Karpas-422 (cell line): ENCODE measurements at regions not wholly inside any gene's neighbourhood (a gene's known extent, or its start where the extent isn't known, plus 50 kb on each side); places are given as distances from the start of the nearest gene placed in this dataset.
A peak's percentile ranks its signal among the peaks of the same experiment; 100 is the strongest.

Experiments
- DNase-seq: peaks from one replicate; pipeline ENCODE4 v3.0.0-alpha.2; 2015
- H2AFZ ChIP-seq: fragments of 200-600 bp; sonication (generic); 2 replicates; pipeline ENCODE4 v1.6.1; 2014; ENCODE audit warnings: antibody characterized with exemption, low read length, mixed read lengths
- H3K27ac ChIP-seq: fragments of 200-600 bp; sonication (generic); 2 replicates; pipeline ENCODE4 v1.5.1; 2014; ENCODE audit warnings: mild to moderate bottlenecking, low read length, moderate library complexity
- H3K27me3 ChIP-seq: fragments of 200-600 bp; sonication (generic); 2 replicates; pipeline ENCODE4 v1.6.1; 2014; ENCODE audit warnings: low read length, mixed read lengths
- H3K36me3 ChIP-seq: fragments of 200-600 bp; sonication (generic); 2 replicates; pipeline ENCODE4 v1.6.1; 2014; ENCODE audit warnings: low read length, mixed read lengths; ENCODE audit not compliant: insufficient read depth
- H3K4me1 ChIP-seq: fragments of 200-600 bp; sonication (generic); 2 replicates; pipeline ENCODE4 v1.6.1; 2014; ENCODE audit warnings: mild to moderate bottlenecking, low read length, mixed read lengths
- H3K4me2 ChIP-seq: fragments of 200-600 bp; sonication (generic); 2 replicates; pipeline ENCODE4 v1.6.1; 2014; ENCODE audit warnings: low read length, low read depth, mild to moderate bottlenecking; ENCODE audit not compliant: poor library complexity, severe bottlenecking
- H3K4me3 ChIP-seq: fragments of 200-600 bp; sonication (generic); 2 replicates; pipeline ENCODE4 v1.5.1; 2014; ENCODE audit warnings: mild to moderate bottlenecking, antibody characterized with exemption, low read length, mixed read lengths
- H3K79me2 ChIP-seq: fragments of 200-600 bp; sonication (generic); 2 replicates; pipeline ENCODE4 v1.6.1; 2014; ENCODE audit warnings: mild to moderate bottlenecking, low read length, mixed read lengths
- H3K9ac ChIP-seq: fragments of 200-600 bp; sonication (generic); 2 replicates; pipeline ENCODE4 v1.6.0; 2014; ENCODE audit warnings: low read length
- H3K9me2 ChIP-seq: fragments of 200-600 bp; sonication (generic), shearing (Covaris generic); replicated peaks from 2 replicates; pipeline ENCODE4 v1.6.0; 2014; ENCODE audit warnings: mild to moderate bottlenecking, low read length, moderate library complexity; ENCODE audit not compliant: insufficient read depth
- H3K9me3 ChIP-seq: fragments of 300-700, 200-600 bp; sonication (generic); 2 replicates; pipeline ENCODE4 v1.6.1; 2014; ENCODE audit warnings: low read length, mixed read lengths
- H4K20me1 ChIP-seq: fragments of 200-600 bp; sonication (generic); 2 replicates; pipeline ENCODE4 v1.6.1; 2014; ENCODE audit warnings: mild to moderate bottlenecking, antibody characterized with exemption, low read length, low read depth; ENCODE audit not compliant: insufficient read depth

DNA sequence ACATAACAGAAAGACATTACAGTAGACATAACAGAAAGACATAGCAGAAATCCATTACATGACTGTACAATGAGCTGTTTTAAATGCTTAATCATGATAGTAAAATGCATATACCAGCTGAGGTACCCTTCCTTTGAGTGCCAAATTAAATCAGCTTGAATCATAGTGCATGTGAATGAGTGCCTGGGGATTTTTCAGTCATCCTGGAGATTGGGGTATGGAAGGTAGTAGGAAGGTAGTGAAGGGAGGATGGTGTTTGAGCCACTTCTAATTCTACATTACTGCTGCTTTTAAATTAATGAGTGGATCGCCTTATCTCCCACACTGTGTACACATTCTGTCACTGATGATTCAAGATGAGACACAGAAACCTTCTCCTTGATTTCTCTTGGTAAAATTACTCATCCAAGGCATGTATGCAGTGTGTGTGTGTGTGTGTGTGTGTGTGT, 534.2 kb downstream of the LRFN5 start:
- no peaks in the 10 kb centered on the region for H3K27me3 ChIP-seq
- H3K9me2 ChIP-seq, result no peaks in the 10 kb centered on the region
- no peak overlapping the region for H3K4me2 ChIP-seq
- no peak overlapping the region for H3K4me3 ChIP-seq
- H2AFZ ChIP-seq, result peak overlapping the region; percentile 79
- peaks cover 4% of the 10 kb centered on the region; the same call in 1 of the 2 replicates for H3K9me3 ChIP-seq
- H3K4me1 ChIP-seq, result no peaks in the 10 kb centered on the region; the same call in 1 of the 2 replicates
- no peak for DNase-seq
- no peaks in the 10 kb centered on the region for H4K20me1 ChIP-seq
- no peak overlapping the region for H3K27ac ChIP-seq
- H3K9ac ChIP-seq, result no peak overlapping the region
- H3K36me3 ChIP-seq, result no peaks in the 10 kb centered on the region
- H3K79me2 ChIP-seq, result no peaks in the 10 kb centered on the region

GRCh38 chr14:42140001-42140400, 533.3 kb downstream of the LRFN5 start:
- Histone ChIP-seq H3K9me3 (peaks cover 3% of the 10 kb centered on the region; the same call in 1 of the 2 replicates), H3K4me1 (no peaks in the 10 kb centered on the region; the same call in 1 of the 2 replicates), H3K9me2 (no peaks in the 10 kb centered on the region), H3K79me2 (no peaks in the 10 kb centered on the region), H4K20me1 (no peaks in the 10 kb centered on the region), H3K27ac (no peak overlapping the region), H3K4me2 (no peak overlapping the region), H3K9ac (no peak overlapping the region), H3K27me3 (no peaks in the 10 kb centered on the region), H2AFZ (no peak overlapping the region), H3K4me3 (no peak overlapping the region), H3K36me3 (no peaks in the 10 kb centered on the region)
- no peak for DNase-seq

GRCh38 chr14:42138406-42138805, 531.7 kb downstream of the LRFN5 start:
- H3K36me3 ChIP-seq, result no peaks in the 10 kb centered on the region
- H3K27me3 ChIP-seq, result no peaks in the 10 kb centered on the region
- no peaks in the 10 kb centered on the region; the same call in 1 of the 2 replicates for H3K4me1 ChIP-seq
- H3K4me2 ChIP-seq, result no peak overlapping the region
- DNase-seq, result no peak
- H3K9ac ChIP-seq, result no peak overlapping the region
- H3K9me3 ChIP-seq, result no peaks in the 10 kb centered on the region
- no peaks in the 10 kb centered on the region for H4K20me1 ChIP-seq
- peak overlapping the region; percentile 82 for H2AFZ ChIP-seq
- no peak overlapping the region for H3K27ac ChIP-seq
- no peaks in the 10 kb centered on the region for H3K9me2 ChIP-seq
- no peaks in the 10 kb centered on the region for H3K79me2 ChIP-seq
- H3K4me3 ChIP-seq, result no peak overlapping the region

DNA sequence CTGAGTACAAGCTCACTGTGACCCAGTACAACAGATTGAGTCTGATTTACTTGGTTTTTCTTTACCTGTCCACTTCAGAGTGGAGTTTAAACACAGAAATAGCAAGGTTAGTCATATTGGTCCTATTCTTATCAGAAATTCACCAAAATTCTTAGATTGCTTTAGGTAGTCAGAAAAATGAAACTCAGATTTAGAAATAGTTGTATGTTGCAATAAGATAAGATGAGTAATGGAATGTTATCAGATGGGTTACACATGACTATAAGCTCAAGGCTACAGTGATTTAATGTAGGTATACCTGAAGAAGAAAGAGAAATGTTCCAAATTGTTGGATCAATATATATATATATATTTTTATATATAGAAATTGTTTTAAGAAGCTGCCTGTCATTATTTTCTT, 524.1 kb downstream of the LRFN5 start:
- Histone ChIP-seq H3K4me3 (no peak overlapping the region), H3K4me2 (no peak overlapping the region), H3K27me3 (no peaks in the 10 kb centered on the region), H2AFZ (peak overlapping the region; percentile 77), H3K9me3 (peaks cover 2% of the 10 kb centered on the region; the same call in 1 of the 2 replicates), H4K20me1 (no peaks in the 10 kb centered on the region), H3K27ac (no peak overlapping the region), H3K36me3 (no peaks in the 10 kb centered on the region), H3K4me1 (no peaks in the 10 kb centered on the region; the same call in 1 of the 2 replicates), H3K9me2 (no peaks in the 10 kb centered on the region), H3K9ac (no peak overlapping the region), H3K79me2 (no peaks in the 10 kb centered on the region)
- no peak for DNase-seq

- no peak overlapping the region for H3K9ac ChIP-seq
- DNase-seq, result no peak
- peaks cover 10% of the 10 kb centered on the region; the same call in 1 of the 2 replicates for H3K9me3 ChIP-seq
- H3K4me2 ChIP-seq, result no peak overlapping the region
- no peaks in the 10 kb centered on the region for H3K27me3 ChIP-seq
- no peaks in the 10 kb centered on the region for H4K20me1 ChIP-seq
- no peak overlapping the region for H3K27ac ChIP-seq
- H3K9me2 ChIP-seq, result no peaks in the 10 kb centered on the region
- H3K4me3 ChIP-seq, result no peak overlapping the region
- no peaks in the 10 kb centered on the region for H3K36me3 ChIP-seq
- H3K4me1 ChIP-seq, result no peaks in the 10 kb centered on the region
- no peaks in the 10 kb centered on the region for H3K79me2 ChIP-seq
- H2AFZ ChIP-seq, result peak overlapping the region; percentile 85
Measured at GRCh38 chr14:42123526-42123925, 516.9 kb downstream of the LRFN5 start.

DNA sequence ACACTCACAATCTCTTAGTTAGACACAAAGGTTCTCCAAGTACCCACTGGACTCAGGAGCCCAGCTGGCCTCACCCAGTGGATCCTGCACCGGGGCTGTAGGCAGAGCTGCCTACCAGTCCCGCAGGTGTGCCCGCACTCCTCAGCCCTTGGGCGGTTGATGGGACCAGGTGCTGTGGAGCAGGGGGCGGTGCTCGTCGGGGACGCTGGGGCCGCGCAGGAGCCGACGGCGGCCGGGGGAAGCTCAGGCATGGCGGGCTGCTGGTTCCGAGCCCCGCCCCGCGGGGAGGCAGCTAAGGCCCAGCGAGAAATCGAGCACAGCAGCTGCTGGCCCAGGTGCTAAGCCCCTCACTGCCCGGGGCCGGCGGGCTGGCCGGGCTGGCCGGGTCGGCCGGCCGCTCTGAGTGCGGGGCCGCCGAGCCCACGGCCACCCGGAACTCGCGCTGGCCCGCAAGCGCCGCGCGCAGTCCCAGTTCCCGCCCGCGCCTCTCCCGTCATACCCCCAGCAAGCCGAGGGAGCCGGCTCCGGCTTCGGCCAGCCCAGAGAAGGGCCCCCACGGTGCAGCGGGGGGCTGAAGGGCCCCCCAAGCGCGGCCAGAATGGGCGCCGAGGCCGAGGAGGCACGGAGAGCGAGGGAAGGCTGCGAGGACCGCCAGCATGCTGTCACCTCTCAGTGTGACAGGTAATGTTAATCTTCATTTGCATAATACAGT, 506.8 kb downstream of the LRFN5 start:
- no peaks in the 10 kb centered on the region for H3K4me1 ChIP-seq
- no peaks in the 10 kb centered on the region for H3K36me3 ChIP-seq
- peaks cover 14% of the 10 kb centered on the region for H3K9me3 ChIP-seq
- H3K27ac ChIP-seq, result no peak overlapping the region
- H3K79me2 ChIP-seq, result no peaks in the 10 kb centered on the region
- DNase-seq, result no peak
- no peak overlapping the region for H3K4me2 ChIP-seq
- H3K9me2 ChIP-seq, result no peaks in the 10 kb centered on the region
- no peak overlapping the region for H2AFZ ChIP-seq
- no peak overlapping the region for H3K9ac ChIP-seq
- H3K4me3 ChIP-seq, result no peak overlapping the region
- no peaks in the 10 kb centered on the region for H3K27me3 ChIP-seq
- H4K20me1 ChIP-seq, result no peaks in the 10 kb centered on the region

DNA sequence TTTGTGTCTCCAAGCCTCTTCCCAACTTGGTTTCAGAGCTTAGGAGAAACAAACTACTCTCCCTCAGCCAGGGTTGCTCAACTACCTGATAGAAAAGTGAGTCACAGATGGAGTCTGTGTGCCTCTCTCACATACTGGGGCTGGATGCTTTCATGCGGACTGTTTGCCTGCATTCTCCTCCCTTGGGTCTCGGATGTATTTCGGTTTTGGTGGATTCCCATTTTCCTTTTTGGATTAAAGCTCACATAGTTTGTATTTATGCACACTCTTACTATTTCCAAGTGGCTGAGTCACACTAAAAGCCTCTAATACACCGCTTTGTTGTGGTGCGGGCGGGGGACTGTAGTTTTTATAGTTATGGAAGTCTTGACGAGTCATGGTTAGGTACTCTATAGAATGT, 505.4 kb downstream of the LRFN5 start:
- Histone ChIP-seq H2AFZ (no peak overlapping the region), H3K9me3 (peaks cover 20% of the 10 kb centered on the region), H3K4me3 (no peak overlapping the region), H3K9me2 (no peaks in the 10 kb centered on the region), H3K79me2 (no peaks in the 10 kb centered on the region), H3K9ac (no peak overlapping the region), H4K20me1 (no peaks in the 10 kb centered on the region), H3K27ac (no peak overlapping the region), H3K4me1 (no peaks in the 10 kb centered on the region), H3K36me3 (no peaks in the 10 kb centered on the region), H3K27me3 (no peaks in the 10 kb centered on the region), H3K4me2 (no peak overlapping the region)
- DNase-seq, result no peak

DNA sequence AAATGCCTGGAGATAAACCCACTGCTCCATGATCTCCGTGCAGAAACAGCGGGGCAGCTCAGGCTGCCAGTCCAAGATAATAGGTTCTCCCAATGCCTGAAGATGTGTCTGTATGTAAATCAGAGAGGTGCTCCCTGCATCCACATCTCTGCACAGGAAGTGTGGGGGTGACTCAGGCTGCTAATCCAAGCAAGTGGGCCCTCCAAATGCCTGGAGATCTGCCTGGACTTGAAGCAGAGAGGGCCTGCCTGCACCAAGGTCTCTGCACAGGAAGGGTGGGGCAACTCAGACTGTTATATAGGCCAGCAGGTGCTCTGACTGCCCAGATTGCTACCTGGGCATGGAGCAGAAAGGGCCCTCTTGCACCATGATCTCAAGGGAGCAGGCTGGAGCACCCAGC, 504.7 kb downstream of the LRFN5 start:
- Histone ChIP-seq H3K36me3 (no peaks in the 10 kb centered on the region), H3K79me2 (no peaks in the 10 kb centered on the region), H3K4me3 (no peak overlapping the region), H3K9me2 (no peaks in the 10 kb centered on the region), H2AFZ (no peak overlapping the region), H3K9ac (no peak overlapping the region), H3K27me3 (no peaks in the 10 kb centered on the region), H3K4me1 (no peaks in the 10 kb centered on the region), H3K4me2 (no peak overlapping the region), H4K20me1 (no peaks in the 10 kb centered on the region), H3K27ac (no peak overlapping the region), H3K9me3 (peaks cover 22% of the 10 kb centered on the region)
- no peak for DNase-seq
